ENCODE measurements at regions not wholly inside any gene's neighbourhood (a gene's known extent, or its start where the extent isn't known, plus 50 kb on each side); places are given as distances from the start of the nearest gene placed in this dataset.
"Not testable (repeated sequence)": the region's sequence is repeated elsewhere in the genome, so short reads cannot be mapped to it uniquely, and the experiment has no call there.

- H3K9me3 ChIP-seq; H3K27me3 ChIP-seq; H3K27ac ChIP-seq; DNase-seq; intact Hi-C loops (cut with DNase I); H3K4me3 ChIP-seq (replicated peaks in 1 of 3); H3K36me3 ChIP-seq; H3K4me1 ChIP-seq: not testable (repeated sequence)
- WGBS, 2 donors: 90 to 97% methylated on average over 12 of the region's 12 CpGs
Measured at GRCh38 chr1:2851918-2852317, 50.4 kb upstream of the TTC34 start.

DNA sequence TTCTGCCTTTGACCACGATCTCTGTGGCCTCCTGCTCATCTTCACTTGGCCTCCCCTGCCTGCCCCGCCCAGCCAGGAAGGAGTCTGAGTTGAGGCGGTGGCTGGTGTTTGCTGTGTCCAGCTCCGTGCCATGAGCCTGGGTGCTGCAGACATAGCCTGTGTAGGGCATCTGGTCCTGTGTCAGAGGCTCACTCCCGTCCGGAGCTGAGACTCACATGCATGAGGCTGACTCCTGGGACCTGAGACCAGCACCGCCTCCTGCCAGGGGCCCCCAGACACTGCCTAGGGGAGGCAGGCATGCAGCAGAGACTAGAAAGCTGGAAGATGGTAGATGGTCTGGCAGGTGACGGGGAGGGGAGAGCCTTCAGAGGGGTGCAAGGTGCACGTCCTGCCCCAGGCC, 52.2 kb upstream of the TTC34 start:
- H3K4me1 ChIP-seq: peaks cover 0 to 8% of the 10 kb centered on the region in 2 donors
- no peak for DNase-seq
- H3K4me3 ChIP-seq (replicated peaks in 1 of 3): no peak overlapping the region
- WGBS, 2 donors: 88 to 90% methylated on average over 5 to 8 of the region's 9 CpGs
- H3K27ac ChIP-seq: no peak overlapping the region
- no peak for TF ChIP-seq POLR2A (IDR thresholded peaks at IDR 0.05)
- TF ChIP-seq CTCF (IDR thresholded peaks at IDR 0.05): no peak
- intact Hi-C loops (cut with DNase I): no loop called here
- no peaks in the 10 kb centered on the region for H3K9me3 ChIP-seq
- H3K27me3 ChIP-seq: no peaks in the 10 kb centered on the region
- no peaks in the 10 kb centered on the region for H3K36me3 ChIP-seq

GRCh38 chr1:2854151-2854550, 52.7 kb upstream of the TTC34 start:
- Histone ChIP-seq H3K4me3 (replicated peaks in 1 of 3) (no peak overlapping the region), H3K27ac (no peak overlapping the region), H3K27me3 (no peaks in the 10 kb centered on the region), H3K9me3 (no peaks in the 10 kb centered on the region), H3K36me3 (no peaks in the 10 kb centered on the region), H3K4me1 (peaks cover 0 to 8% of the 10 kb centered on the region in 2 donors)
- DNase-seq: no peak
- no peak for TF ChIP-seq CTCF (IDR thresholded peaks at IDR 0.05)
- intact Hi-C loops (cut with DNase I): no loop called here
- 83 to 87% methylated on average over 9 to 13 of the region's 13 CpGs for WGBS, 2 donors

DNA sequence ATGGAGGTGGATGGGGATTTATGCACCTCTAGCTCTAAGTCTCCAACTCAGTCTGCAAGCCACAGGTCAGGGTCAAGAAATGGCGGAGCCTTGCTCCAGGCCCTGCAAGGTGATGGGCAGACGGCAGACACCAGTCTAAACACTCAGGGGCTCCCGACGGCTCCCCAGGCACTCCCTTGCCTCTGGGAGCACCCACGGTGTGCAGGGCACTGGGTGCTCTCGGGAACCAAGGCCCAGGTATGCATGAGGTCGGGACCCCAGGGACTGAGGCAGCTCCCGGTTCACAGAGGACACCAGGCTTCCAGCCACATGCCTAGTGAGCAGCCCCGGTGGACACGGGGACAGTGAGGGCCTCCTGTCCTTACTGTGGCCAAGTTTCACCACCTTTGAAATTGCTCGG, 53.1 kb upstream of the TTC34 start:
- TF ChIP-seq CTCF (IDR thresholded peaks at IDR 0.05) (no peak), POLR2A (IDR thresholded peaks at IDR 0.05) (no peak)
- Histone ChIP-seq H3K27me3 (no peaks in the 10 kb centered on the region), H3K4me1 (peaks cover 0 to 8% of the 10 kb centered on the region in 2 donors), H3K4me3 (replicated peaks in 1 of 3) (no peak overlapping the region), H3K36me3 (no peaks in the 10 kb centered on the region), H3K9me3 (no peaks in the 10 kb centered on the region), H3K27ac (no peak overlapping the region)
- 76 to 95% methylated on average over 4 to 6 of the region's 11 CpGs for WGBS, 2 donors
- DNase-seq: no peak
- intact Hi-C loops (cut with DNase I): no loop called here

- no peak for DNase-seq
- Histone ChIP-seq H3K27me3 (no peaks in the 10 kb centered on the region), H3K4me3 (replicated peaks in 1 of 3) (no peak overlapping the region), H3K9me3 (no peaks in the 10 kb centered on the region), H3K36me3 (no peaks in the 10 kb centered on the region), H3K27ac (no peak overlapping the region), H3K4me1 (peaks cover 0 to 8% of the 10 kb centered on the region in 2 donors)
- TF ChIP-seq CTCF (IDR thresholded peaks at IDR 0.05) (no peak), POLR2A (IDR thresholded peaks at IDR 0.05) (no peak)
- intact Hi-C loops (cut with DNase I): no loop called here
- 61 to 63% methylated on average over 50 to 57 of the region's 57 CpGs for WGBS, 2 donors
Measured at GRCh38 chr1:2855206-2856065, 53.9 kb upstream of the TTC34 start.
